ENCODE measurements at regions not wholly inside any gene's neighbourhood (a gene's known extent, or its start where the extent isn't known, plus 50 kb on each side); places are given as distances from the start of the nearest gene placed in this dataset.

- H3K4me1 ChIP-seq (ENCODE audit: control insufficient read depth in 1 of 2, insufficient read depth in 2 of 2, low read length in 2 of 2): no peaks in the 10 kb centered on the region
- no peaks in the 10 kb centered on the region for H3K27me3 ChIP-seq (ENCODE audit: low read depth, low read length)
- H3K27ac ChIP-seq (ENCODE audit: low read length): no peak overlapping the region
- no peak overlapping the region for H3K4me3 ChIP-seq (ENCODE audit: low read depth in 1 of 2, low read length in 2 of 2)
- H3K9me3 ChIP-seq (ENCODE audit: control insufficient read depth in 1 of 2, low read length in 2 of 2): no peaks in the 10 kb centered on the region
- H3K36me3 ChIP-seq (ENCODE audit: control insufficient read depth in 1 of 2, insufficient read depth in 2 of 2, low read length in 2 of 2): no peaks in the 10 kb centered on the region
These were observed 298.9 kb upstream of the RORA start for GRCh38 chr15:61527836-61528580.

GRCh38 chr15:61524545-61524944 is 295.4 kb upstream of the RORA start:
- Histone ChIP-seq H3K36me3 (ENCODE audit: control insufficient read depth in 1 of 2, insufficient read depth in 2 of 2, low read length in 2 of 2) (no peaks in the 10 kb centered on the region), H3K4me3 (ENCODE audit: low read depth in 1 of 2, low read length in 2 of 2) (no peak overlapping the region), H3K9me3 (ENCODE audit: control insufficient read depth in 1 of 2, low read length in 2 of 2) (no peaks in the 10 kb centered on the region), H3K27ac (ENCODE audit: low read length) (no peak overlapping the region), H3K4me1 (ENCODE audit: control insufficient read depth in 1 of 2, insufficient read depth in 2 of 2, low read length in 2 of 2) (peaks cover 0 to 3% of the 10 kb centered on the region in 2 donors), H3K27me3 (ENCODE audit: low read depth, low read length) (no peaks in the 10 kb centered on the region)

GRCh38 chr15:61524086-61524485 is 295.0 kb upstream of the RORA start:
- Histone ChIP-seq H3K4me1 (ENCODE audit: control insufficient read depth in 1 of 2, insufficient read depth in 2 of 2, low read length in 2 of 2) (peaks cover 0 to 3% of the 10 kb centered on the region in 2 donors), H3K4me3 (ENCODE audit: low read depth in 1 of 2, low read length in 2 of 2) (no peak overlapping the region), H3K27ac (ENCODE audit: low read length) (no peak overlapping the region), H3K36me3 (ENCODE audit: control insufficient read depth in 1 of 2, insufficient read depth in 2 of 2, low read length in 2 of 2) (no peaks in the 10 kb centered on the region), H3K27me3 (ENCODE audit: low read depth, low read length) (no peaks in the 10 kb centered on the region), H3K9me3 (ENCODE audit: control insufficient read depth in 1 of 2, low read length in 2 of 2) (no peaks in the 10 kb centered on the region)

GRCh38 chr15:61522411-61522810 is 293.3 kb upstream of the RORA start:
- Histone ChIP-seq H3K9me3 (ENCODE audit: control insufficient read depth in 1 of 2, low read length in 2 of 2) (no peaks in the 10 kb centered on the region), H3K27ac (ENCODE audit: low read length) (no peak overlapping the region), H3K36me3 (ENCODE audit: control insufficient read depth in 1 of 2, insufficient read depth in 2 of 2, low read length in 2 of 2) (no peaks in the 10 kb centered on the region), H3K4me1 (ENCODE audit: control insufficient read depth in 1 of 2, insufficient read depth in 2 of 2, low read length in 2 of 2) (peaks cover 0 to 3% of the 10 kb centered on the region in 2 donors), H3K4me3 (ENCODE audit: low read depth in 1 of 2, low read length in 2 of 2) (no peak overlapping the region), H3K27me3 (ENCODE audit: low read depth, low read length) (no peaks in the 10 kb centered on the region)

DNA sequence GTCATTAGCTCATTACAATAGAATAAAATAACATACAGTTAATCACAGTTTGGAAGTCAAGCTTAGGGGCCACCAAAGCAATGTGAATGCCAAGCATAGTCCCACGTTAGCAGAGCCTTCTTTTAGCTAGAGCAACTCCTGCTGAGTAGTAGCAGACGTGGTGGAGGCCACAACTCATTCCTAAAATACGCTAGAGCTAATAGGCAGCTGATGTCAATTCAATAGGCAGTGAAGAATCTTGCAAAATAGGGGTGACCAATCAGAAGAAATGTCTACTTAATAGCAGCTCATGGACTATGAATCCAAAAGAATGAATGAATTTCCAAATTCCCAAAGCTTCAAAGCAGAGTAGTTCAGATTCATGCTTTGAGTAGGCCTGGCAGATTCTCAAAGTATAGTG is 292.9 kb upstream of the RORA start:
- H3K27ac ChIP-seq (ENCODE audit: low read length): no peak overlapping the region
- H3K4me3 ChIP-seq (ENCODE audit: low read depth in 1 of 2, low read length in 2 of 2): no peak overlapping the region
- no peaks in the 10 kb centered on the region for H3K36me3 ChIP-seq (ENCODE audit: control insufficient read depth in 1 of 2, insufficient read depth in 2 of 2, low read length in 2 of 2)
- peaks cover 0 to 3% of the 10 kb centered on the region in 2 donors for H3K4me1 ChIP-seq (ENCODE audit: control insufficient read depth in 1 of 2, insufficient read depth in 2 of 2, low read length in 2 of 2)
- H3K9me3 ChIP-seq (ENCODE audit: control insufficient read depth in 1 of 2, low read length in 2 of 2): no peaks in the 10 kb centered on the region
- no peaks in the 10 kb centered on the region for H3K27me3 ChIP-seq (ENCODE audit: low read depth, low read length)

- no peak overlapping the region for H3K4me3 ChIP-seq (ENCODE audit: low read depth in 1 of 2, low read length in 2 of 2)
- H3K36me3 ChIP-seq (ENCODE audit: control insufficient read depth in 1 of 2, insufficient read depth in 2 of 2, low read length in 2 of 2): no peaks in the 10 kb centered on the region
- no peaks in the 10 kb centered on the region for H3K27me3 ChIP-seq (ENCODE audit: low read depth, low read length)
- no peaks in the 10 kb centered on the region for H3K9me3 ChIP-seq (ENCODE audit: control insufficient read depth in 1 of 2, low read length in 2 of 2)
- no peak overlapping the region for H3K27ac ChIP-seq (ENCODE audit: low read length)
- peaks cover 0 to 3% of the 10 kb centered on the region in 2 donors for H3K4me1 ChIP-seq (ENCODE audit: control insufficient read depth in 1 of 2, insufficient read depth in 2 of 2, low read length in 2 of 2)
These were observed 290.2 kb upstream of the RORA start for GRCh38 chr15:61519296-61519695.

DNA sequence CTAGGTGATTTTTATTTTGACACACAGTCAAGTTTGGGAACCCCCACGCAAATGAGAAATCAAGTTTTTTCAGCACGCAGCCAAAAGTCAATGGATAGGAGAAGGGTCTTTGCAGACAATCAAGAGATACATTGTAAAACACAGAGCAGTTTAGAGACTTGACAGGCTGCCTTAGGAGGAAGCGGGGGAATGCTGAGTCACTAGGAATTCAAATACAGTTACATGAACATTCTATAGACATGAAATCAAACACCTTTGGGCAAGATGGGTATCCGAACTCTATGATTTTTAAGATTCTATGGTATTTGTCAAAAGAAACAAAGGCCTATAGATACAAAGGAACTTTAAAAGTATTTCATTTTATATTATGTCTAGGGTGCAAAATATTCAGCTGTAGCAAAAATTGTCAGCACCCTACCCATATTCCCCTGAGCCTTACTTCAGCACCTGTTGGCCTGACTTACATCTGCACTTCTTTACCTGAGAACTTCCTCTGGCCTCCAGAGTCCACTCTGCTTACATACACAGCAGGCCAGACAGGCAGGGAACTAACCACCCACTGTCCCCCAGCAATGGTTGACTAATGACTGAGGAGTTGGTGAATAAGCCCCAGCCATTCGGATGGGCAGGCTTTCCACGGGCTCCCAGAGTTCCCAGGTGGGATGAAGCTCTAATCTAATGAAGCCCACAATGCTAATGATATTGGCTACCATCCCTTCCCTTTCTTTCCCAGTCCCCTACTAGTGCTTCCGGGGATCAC is 289.3 kb upstream of the RORA start:
- Histone ChIP-seq H3K9me3 (ENCODE audit: control insufficient read depth in 1 of 2, low read length in 2 of 2) (no peaks in the 10 kb centered on the region), H3K4me3 (ENCODE audit: low read depth in 1 of 2, low read length in 2 of 2) (no peak overlapping the region), H3K4me1 (ENCODE audit: control insufficient read depth in 1 of 2, insufficient read depth in 2 of 2, low read length in 2 of 2) (peaks cover 0 to 3% of the 10 kb centered on the region in 2 donors), H3K27me3 (ENCODE audit: low read depth, low read length) (no peaks in the 10 kb centered on the region), H3K27ac (ENCODE audit: low read length) (no peak overlapping the region), H3K36me3 (ENCODE audit: control insufficient read depth in 1 of 2, insufficient read depth in 2 of 2, low read length in 2 of 2) (no peaks in the 10 kb centered on the region)

DNA sequence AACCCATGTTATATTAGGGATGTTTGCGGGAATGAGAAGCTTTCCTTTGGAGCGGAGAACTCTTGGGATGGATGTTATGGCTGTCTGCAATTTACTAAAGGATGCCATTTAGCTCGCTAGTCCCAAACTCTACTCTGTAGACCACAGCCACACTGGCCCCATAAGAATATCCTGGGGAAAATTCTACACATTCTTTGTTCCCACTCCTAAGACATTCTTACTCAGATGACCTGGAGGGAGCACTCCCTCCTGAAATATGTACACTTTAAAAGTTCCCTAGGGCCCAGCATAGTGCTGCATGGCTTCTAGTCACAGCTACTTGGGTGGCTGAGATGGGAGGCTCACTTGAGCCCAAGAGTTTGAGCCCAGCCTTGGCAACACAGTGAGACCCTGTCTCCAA is 288.7 kb upstream of the RORA start:
- H3K4me1 ChIP-seq (ENCODE audit: control insufficient read depth in 1 of 2, insufficient read depth in 2 of 2, low read length in 2 of 2): peaks cover 0 to 3% of the 10 kb centered on the region in 2 donors
- H3K27me3 ChIP-seq (ENCODE audit: low read depth, low read length): no peaks in the 10 kb centered on the region
- no peaks in the 10 kb centered on the region for H3K9me3 ChIP-seq (ENCODE audit: control insufficient read depth in 1 of 2, low read length in 2 of 2)
- no peak overlapping the region for H3K27ac ChIP-seq (ENCODE audit: low read length)
- H3K4me3 ChIP-seq (ENCODE audit: low read depth in 1 of 2, low read length in 2 of 2): no peak overlapping the region
- no peaks in the 10 kb centered on the region for H3K36me3 ChIP-seq (ENCODE audit: control insufficient read depth in 1 of 2, insufficient read depth in 2 of 2, low read length in 2 of 2)

GRCh38 chr15:61517335-61517734 is 288.2 kb upstream of the RORA start:
- H3K9me3 ChIP-seq (ENCODE audit: control insufficient read depth in 1 of 2, low read length in 2 of 2): no peaks in the 10 kb centered on the region
- no peak overlapping the region for H3K4me3 ChIP-seq (ENCODE audit: low read depth in 1 of 2, low read length in 2 of 2)
- H3K27ac ChIP-seq (ENCODE audit: low read length): no peak overlapping the region
- H3K27me3 ChIP-seq (ENCODE audit: low read depth, low read length): no peaks in the 10 kb centered on the region
- H3K36me3 ChIP-seq (ENCODE audit: control insufficient read depth in 1 of 2, insufficient read depth in 2 of 2, low read length in 2 of 2): no peaks in the 10 kb centered on the region
- peaks cover 0 to under 1% of the 10 kb centered on the region in 2 donors for H3K4me1 ChIP-seq (ENCODE audit: control insufficient read depth in 1 of 2, insufficient read depth in 2 of 2, low read length in 2 of 2)

- Histone ChIP-seq H3K27me3 (ENCODE audit: low read depth, low read length) (no peaks in the 10 kb centered on the region), H3K9me3 (ENCODE audit: control insufficient read depth in 1 of 2, low read length in 2 of 2) (no peaks in the 10 kb centered on the region), H3K4me3 (ENCODE audit: low read depth in 1 of 2, low read length in 2 of 2) (no peak overlapping the region), H3K4me1 (ENCODE audit: control insufficient read depth in 1 of 2, insufficient read depth in 2 of 2, low read length in 2 of 2) (no peaks in the 10 kb centered on the region), H3K27ac (ENCODE audit: low read length) (no peak overlapping the region), H3K36me3 (ENCODE audit: control insufficient read depth in 1 of 2, insufficient read depth in 2 of 2, low read length in 2 of 2) (no peaks in the 10 kb centered on the region)
These were observed 282.7 kb upstream of the RORA start for GRCh38 chr15:61511756-61512155.

DNA sequence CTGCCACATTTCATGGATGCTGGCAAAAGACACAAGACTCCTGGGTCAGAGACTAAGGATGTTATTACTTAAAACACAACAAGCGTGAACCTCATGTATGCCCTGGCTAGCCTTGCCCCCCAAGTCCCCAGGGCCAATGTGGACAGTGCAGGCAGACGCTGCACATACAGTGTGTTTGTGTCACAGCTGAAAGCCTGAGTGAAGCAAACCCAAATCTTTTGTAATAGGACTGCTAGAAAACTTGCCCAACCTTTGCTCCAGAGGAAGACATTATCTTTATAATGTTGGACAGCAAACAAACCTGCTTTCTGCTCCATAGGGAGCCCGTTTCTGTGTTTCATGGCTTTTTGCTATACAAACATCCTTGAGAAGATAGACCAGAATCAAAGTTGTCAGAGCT is 282.0 kb upstream of the RORA start:
- Histone ChIP-seq H3K36me3 (ENCODE audit: control insufficient read depth in 1 of 2, insufficient read depth in 2 of 2, low read length in 2 of 2) (no peaks in the 10 kb centered on the region), H3K4me1 (ENCODE audit: control insufficient read depth in 1 of 2, insufficient read depth in 2 of 2, low read length in 2 of 2) (no peaks in the 10 kb centered on the region), H3K4me3 (ENCODE audit: low read depth in 1 of 2, low read length in 2 of 2) (no peak overlapping the region), H3K9me3 (ENCODE audit: control insufficient read depth in 1 of 2, low read length in 2 of 2) (no peaks in the 10 kb centered on the region), H3K27ac (ENCODE audit: low read length) (no peak overlapping the region), H3K27me3 (ENCODE audit: low read depth, low read length) (no peaks in the 10 kb centered on the region)
